ENCODE measurements at regions not wholly inside any gene's neighbourhood (a gene's known extent, or its start where the extent isn't known, plus 50 kb on each side); places are given as distances from the start of the nearest gene placed in this dataset.

- TF ChIP-seq CTCF (IDR thresholded peaks at IDR 0.05) (no peak), POLR2AphosphoS5 (IDR thresholded peaks at IDR 0.05) (no peak), POLR2A (IDR thresholded peaks at IDR 0.05) (no peak), EP300 (IDR thresholded peaks at IDR 0.05; ENCODE audit: low read depth) (no peak)
These were observed 92.8 kb upstream of the CACNA1E start for GRCh38 chr1:181390410-181391077.
